ENCODE measurements at regions not wholly inside any gene's neighbourhood (a gene's known extent, or its start where the extent isn't known, plus 50 kb on each side); places are given as distances from the start of the nearest gene placed in this dataset.

DNA sequence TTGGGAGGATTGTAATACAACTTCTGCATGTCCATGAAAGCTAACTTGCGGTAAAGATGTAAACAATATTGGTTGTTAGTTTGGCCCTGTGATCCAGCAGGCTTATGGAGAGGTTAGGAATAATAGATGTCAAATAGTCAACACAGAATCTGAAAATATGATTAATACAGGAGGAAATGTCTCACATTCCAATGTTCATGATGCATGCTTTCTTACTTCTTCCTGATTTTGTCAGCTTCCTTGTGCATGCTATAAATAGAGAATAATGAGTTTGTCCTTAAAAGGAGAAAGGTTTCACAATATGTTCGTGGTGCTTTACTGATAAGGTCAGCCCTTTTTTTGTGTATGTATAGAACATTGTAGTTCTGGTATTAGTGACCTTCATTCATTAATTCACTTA lies 136.7 kb downstream of the MMUT start:
- TF ChIP-seq YY1 (IDR thresholded peaks at IDR 0.05; ENCODE audit: insufficient read depth, insufficient read length) (no peak), ZNF274 (IDR thresholded peaks at IDR 0.05; ENCODE audit: low read depth, low read length) (no peak)

All from NT2/D1 (cell line).